ENCODE measurements at regions not wholly inside any gene's neighbourhood (a gene's known extent, or its start where the extent isn't known, plus 50 kb on each side); places are given as distances from the start of the nearest gene placed in this dataset.
"Not testable (repeated sequence)": the region's sequence is repeated elsewhere in the genome, so short reads cannot be mapped to it uniquely, and the experiment has no call there.

- ATAC-seq (no peak), DNase-seq (no peak)
- intact Hi-C loops (cut with DNase I) = no loop called here
Observed at GRCh38 chr15:58314593-58315216, 117.1 kb upstream of the LIPC start.

- intact Hi-C loops (cut with DNase I) = no loop called here
- DNase-seq (no peak), ATAC-seq (no peak)
Observed at GRCh38 chr15:58318517-58318916, 113.3 kb upstream of the LIPC start.

GRCh38 chr15:58321034-58321433 is 110.8 kb upstream of the LIPC start:
- no peak for DNase-seq
- intact Hi-C loops (cut with DNase I) = no loop called here

GRCh38 chr15:58322253-58322652 is 109.5 kb upstream of the LIPC start:
- DNase-seq = no peak
- intact Hi-C loops (cut with DNase I) = no loop called here
- ATAC-seq = no peak

More at GRCh38 chr15:58321034-58321433, 110.8 kb upstream of the LIPC start:
- no peak for ATAC-seq

- ATAC-seq; intact Hi-C loops (cut with DNase I); DNase-seq: not testable (repeated sequence)
Observed at GRCh38 chr15:58323321-58323720, 108.5 kb upstream of the LIPC start.

- no peak for ATAC-seq
- intact Hi-C loops (cut with DNase I) = no loop called here
- DNase-seq = no peak
Observed at GRCh38 chr15:58324533-58324932, 107.3 kb upstream of the LIPC start.

- intact Hi-C loops (cut with DNase I) = no loop called here
- ATAC-seq = no peak
- no peak for DNase-seq
Observed at GRCh38 chr15:58327958-58328357, 103.8 kb upstream of the LIPC start.

GRCh38 chr15:58329211-58329610 is 102.6 kb upstream of the LIPC start:
- no peak for ATAC-seq

GRCh38 chr15:58329781-58330671 is 101.8 kb upstream of the LIPC start:
- intact Hi-C loops (cut with DNase I) = loop anchor here in 1 of 2 donors (5.0 kb wide), 1 partner anchor 107 kb away; no protein-coding TSS in a partner anchor
- ATAC-seq = no peak
- peak; percentile 33 for DNase-seq

More at GRCh38 chr15:58329211-58329610, 102.6 kb upstream of the LIPC start:
- intact Hi-C loops (cut with DNase I) = no loop called here
- no peak for DNase-seq

GRCh38 chr15:58330741-58331559 is 100.8 kb upstream of the LIPC start:
- DNase-seq (no peak), ATAC-seq (no peak)
- intact Hi-C loops (cut with DNase I) = loop anchor here in 1 of 2 donors (5.0 kb wide), 1 partner anchor 106 kb away; no protein-coding TSS in a partner anchor

GRCh38 chr15:58331560-58331912 is 100.3 kb upstream of the LIPC start:
- no peak for DNase-seq
- peak; percentile 9 to 51 for ATAC-seq
- intact Hi-C loops (cut with DNase I) = loop anchor here in 1 of 2 donors (5.0 kb wide), 1 partner anchor 106 kb away; no protein-coding TSS in a partner anchor

GRCh38 chr15:58331913-58332675 is 99.7 kb upstream of the LIPC start:
- intact Hi-C loops (cut with DNase I) = loop anchor here in 1 of 2 donors (5.0 kb wide), 1 partner anchor 105 kb away; no protein-coding TSS in a partner anchor
- peak; percentile 94 for DNase-seq
- peak; percentile 97 for ATAC-seq

- DNase-seq = no peak
- ATAC-seq = no peak
- intact Hi-C loops (cut with DNase I) = loop anchor here in 1 of 2 donors (5.0 kb wide), 1 partner anchor 104 kb away; no protein-coding TSS in a partner anchor
Observed at GRCh38 chr15:58332676-58333400, 99.0 kb upstream of the LIPC start.

GRCh38 chr15:58334803-58335202 is 97.0 kb upstream of the LIPC start:
- intact Hi-C loops (cut with DNase I) = loop anchor here in 1 of 2 donors (5.0 kb wide), 1 partner anchor 102 kb away; no protein-coding TSS in a partner anchor
- DNase-seq = no peak
- ATAC-seq = no peak

- no peak for DNase-seq
- intact Hi-C loops (cut with DNase I) = no loop called here
- ATAC-seq = no peak
Observed at GRCh38 chr15:58336161-58336560, 95.6 kb upstream of the LIPC start.

GRCh38 chr15:58340176-58340575 is 91.6 kb upstream of the LIPC start:
- no peak for ATAC-seq
- intact Hi-C loops (cut with DNase I) = no loop called here
- no peak for DNase-seq

- DNase-seq (no peak), ATAC-seq (no peak)
- intact Hi-C loops (cut with DNase I) = no loop called here
Observed at GRCh38 chr15:58342508-58342907, 89.3 kb upstream of the LIPC start.
